ENCODE measurements at regions not wholly inside any gene's neighbourhood (a gene's known extent, or its start where the extent isn't known, plus 50 kb on each side); places are given as distances from the start of the nearest gene placed in this dataset.
"Not testable (repeated sequence)": the region's sequence is repeated elsewhere in the genome, so short reads cannot be mapped to it uniquely, and the experiment has no call there.

DNA sequence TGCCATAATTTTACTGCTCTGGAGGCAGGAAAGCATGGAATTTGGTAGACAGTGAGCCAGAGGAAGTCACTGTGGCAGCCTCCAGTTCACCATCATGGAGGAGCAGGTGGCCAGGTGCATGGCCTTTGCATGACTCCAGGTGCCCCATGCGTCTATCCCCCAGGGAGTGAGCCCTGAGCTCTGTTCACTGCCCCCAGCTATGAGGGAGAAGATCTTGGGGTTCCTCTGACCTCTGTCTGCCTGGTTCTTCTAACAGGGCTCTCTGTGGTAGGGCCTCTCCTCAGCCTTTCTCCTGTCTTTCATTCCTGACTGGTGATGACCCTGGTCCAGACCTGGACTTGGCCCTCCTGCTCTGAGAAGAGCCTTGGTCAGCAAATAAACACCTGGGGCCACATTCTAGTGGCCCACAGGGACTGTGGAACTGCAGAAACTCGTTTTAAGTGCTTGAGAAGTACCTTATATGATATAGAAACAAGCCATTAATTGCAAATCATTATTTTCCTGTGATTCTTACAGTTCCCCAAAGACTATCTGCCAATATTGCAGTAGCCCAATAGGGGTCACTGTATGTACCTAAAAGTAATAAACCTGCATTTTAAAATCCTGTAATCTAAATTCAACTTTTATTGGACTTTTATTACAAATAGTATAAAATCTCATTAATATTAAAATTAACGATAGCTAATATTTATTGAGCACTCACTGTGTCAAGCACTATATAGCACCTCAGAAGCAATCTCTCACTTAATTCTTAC is 120.0 kb upstream of the SYT13 start:
- no peaks in the 10 kb centered on the region for H3K79me2 ChIP-seq (ENCODE audit: low read length)
- no peaks in the 10 kb centered on the region for H3K4me1 ChIP-seq (ENCODE audit: low read length)
- TF ChIP-seq, protein P1, sequence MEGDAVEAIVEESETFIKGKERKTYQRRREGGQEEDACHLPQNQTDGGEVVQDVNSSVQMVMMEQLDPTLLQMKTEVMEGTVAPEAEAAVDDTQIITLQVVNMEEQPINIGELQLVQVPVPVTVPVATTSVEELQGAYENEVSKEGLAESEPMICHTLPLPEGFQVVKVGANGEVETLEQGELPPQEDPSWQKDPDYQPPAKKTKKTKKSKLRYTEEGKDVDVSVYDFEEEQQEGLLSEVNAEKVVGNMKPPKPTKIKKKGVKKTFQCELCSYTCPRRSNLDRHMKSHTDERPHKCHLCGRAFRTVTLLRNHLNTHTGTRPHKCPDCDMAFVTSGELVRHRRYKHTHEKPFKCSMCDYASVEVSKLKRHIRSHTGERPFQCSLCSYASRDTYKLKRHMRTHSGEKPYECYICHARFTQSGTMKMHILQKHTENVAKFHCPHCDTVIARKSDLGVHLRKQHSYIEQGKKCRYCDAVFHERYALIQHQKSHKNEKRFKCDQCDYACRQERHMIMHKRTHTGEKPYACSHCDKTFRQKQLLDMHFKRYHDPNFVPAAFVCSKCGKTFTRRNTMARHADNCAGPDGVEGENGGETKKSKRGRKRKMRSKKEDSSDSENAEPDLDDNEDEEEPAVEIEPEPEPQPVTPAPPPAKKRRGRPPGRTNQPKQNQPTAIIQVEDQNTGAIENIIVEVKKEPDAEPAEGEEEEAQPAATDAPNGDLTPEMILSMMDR (IDR thresholded peaks at IDR 0.05; ENCODE audit: low read depth, low read length) = peak; percentile 49
- TF ChIP-seq EZH2phosphoT487 (IDR thresholded peaks at IDR 0.05; ENCODE audit: low read depth) = no peak
- H3K27ac ChIP-seq (ENCODE audit: low read length) = no peak overlapping the region
- H3K4me3 ChIP-seq (ENCODE audit: low read length) = no peak overlapping the region
- H3K9ac ChIP-seq (ENCODE audit: low read length) = no peak overlapping the region
- H3K36me3 ChIP-seq (replicated peaks; ENCODE audit: low read depth, low read length) = no peaks in the 10 kb centered on the region
- H2AFZ ChIP-seq (ENCODE audit: low read depth, low read length) = no peak overlapping the region
- H3K27me3 ChIP-seq (ENCODE audit: low read depth, low read length) = peaks cover 35% of the 10 kb centered on the region
- no peak overlapping the region for H3K4me2 ChIP-seq (ENCODE audit: low read length)
- H3K9me3 ChIP-seq (ENCODE audit: insufficient read depth, low read length) = no peaks in the 10 kb centered on the region
- no peaks in the 10 kb centered on the region for H4K20me1 ChIP-seq (ENCODE audit: insufficient read depth, low read length)

DNA sequence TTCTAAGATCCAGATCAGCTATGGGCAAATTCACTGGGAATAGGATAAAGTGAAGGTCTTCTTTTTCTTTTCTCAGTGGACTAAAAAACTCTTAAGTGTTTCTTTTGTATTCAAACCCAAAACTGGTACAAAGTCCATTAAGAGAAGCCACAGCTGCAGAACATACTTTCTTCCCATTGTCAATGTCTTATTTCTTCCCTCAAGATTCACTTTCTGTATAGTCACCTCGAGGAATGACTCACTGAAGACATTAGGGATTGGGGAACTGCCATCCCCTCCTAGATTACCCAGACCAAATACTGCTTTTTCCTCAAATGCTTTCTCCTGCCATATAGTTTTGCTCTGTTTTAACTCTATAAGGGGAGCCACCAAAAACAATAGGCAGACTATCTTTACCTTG is 117.4 kb upstream of the SYT13 start:
- H3K4me2 ChIP-seq (ENCODE audit: low read length); H3K9ac ChIP-seq (ENCODE audit: low read length); H3K79me2 ChIP-seq (ENCODE audit: low read length); H3K4me1 ChIP-seq (ENCODE audit: low read length); H3K27ac ChIP-seq (ENCODE audit: low read length); H3K36me3 ChIP-seq (replicated peaks; ENCODE audit: low read depth, low read length); H3K4me3 ChIP-seq (ENCODE audit: low read length); H2AFZ ChIP-seq (ENCODE audit: low read depth, low read length); H3K9me3 ChIP-seq (ENCODE audit: insufficient read depth, low read length); H4K20me1 ChIP-seq (ENCODE audit: insufficient read depth, low read length): not testable (repeated sequence)
- peaks cover 40% of the 10 kb centered on the region for H3K27me3 ChIP-seq (ENCODE audit: low read depth, low read length)

DNA sequence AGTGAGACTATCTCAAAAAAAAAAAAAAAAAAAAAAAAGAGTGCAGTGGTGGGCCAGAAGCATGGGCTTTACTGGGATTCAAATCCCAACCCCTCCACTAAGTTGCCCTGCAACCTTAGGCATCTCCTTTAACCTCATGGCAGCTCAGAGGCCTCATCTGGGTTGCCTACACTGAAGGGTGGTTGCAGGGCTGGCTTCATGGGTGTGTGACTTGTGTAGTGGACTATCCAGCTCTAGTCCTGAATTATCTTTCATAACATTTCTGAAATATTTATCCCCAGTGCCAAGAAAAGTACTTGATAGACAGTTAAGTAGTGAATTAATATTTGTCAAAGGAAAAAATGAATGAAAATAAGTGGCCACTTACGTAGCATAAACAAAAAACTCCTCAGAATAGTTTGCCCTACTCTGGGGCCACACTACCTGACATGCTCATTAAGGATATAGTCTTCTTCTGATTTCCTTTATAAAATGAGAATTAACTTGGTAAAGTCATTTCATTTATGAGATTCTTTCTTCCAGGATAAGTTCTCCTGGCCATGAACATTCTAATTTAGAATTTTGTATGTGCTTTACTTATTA is 116.0 kb upstream of the SYT13 start:
- TF ChIP-seq EZH2phosphoT487 (IDR thresholded peaks at IDR 0.05; ENCODE audit: low read depth) = no peak
- TF ChIP-seq, protein P1 (IDR thresholded peaks at IDR 0.05; ENCODE audit: low read depth, low read length) = no peak
- Histone ChIP-seq H3K9ac (ENCODE audit: low read length) (no peak overlapping the region), H3K4me2 (ENCODE audit: low read length) (no peak overlapping the region), H3K27ac (ENCODE audit: low read length) (no peak overlapping the region), H3K9me3 (ENCODE audit: insufficient read depth, low read length) (no peaks in the 10 kb centered on the region), H3K27me3 (ENCODE audit: low read depth, low read length) (peaks cover 41% of the 10 kb centered on the region), H3K36me3 (replicated peaks; ENCODE audit: low read depth, low read length) (no peaks in the 10 kb centered on the region), H2AFZ (ENCODE audit: low read depth, low read length) (no peak overlapping the region), H3K79me2 (ENCODE audit: low read length) (no peaks in the 10 kb centered on the region), H3K4me3 (ENCODE audit: low read length) (no peak overlapping the region), H3K4me1 (ENCODE audit: low read length) (no peaks in the 10 kb centered on the region), H4K20me1 (ENCODE audit: insufficient read depth, low read length) (no peaks in the 10 kb centered on the region)

DNA sequence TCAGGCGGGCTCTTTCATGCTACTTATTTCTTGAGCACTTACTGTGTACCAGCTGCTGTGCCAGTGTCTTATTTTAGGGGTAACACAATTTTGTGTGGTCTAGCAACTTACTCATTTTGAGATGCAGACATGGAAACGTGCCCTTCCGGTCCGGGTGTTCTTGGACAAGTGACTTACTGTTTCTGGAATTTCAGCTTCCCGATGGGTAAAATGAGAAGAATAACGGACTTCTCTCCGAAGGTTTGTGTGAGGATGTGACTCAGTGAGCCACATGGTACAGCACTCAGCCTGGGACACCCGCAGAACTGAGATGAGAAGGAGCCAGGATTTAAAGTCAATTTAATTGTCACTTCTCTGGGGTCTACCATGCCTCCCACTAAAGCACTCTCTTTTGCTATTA is 114.5 kb upstream of the SYT13 start:
- Histone ChIP-seq H3K9ac (ENCODE audit: low read length) (no peak overlapping the region), H3K79me2 (ENCODE audit: low read length) (no peaks in the 10 kb centered on the region), H3K4me3 (ENCODE audit: low read length) (no peak overlapping the region), H2AFZ (ENCODE audit: low read depth, low read length) (no peak overlapping the region), H3K4me2 (ENCODE audit: low read length) (no peak overlapping the region), H3K4me1 (ENCODE audit: low read length) (no peaks in the 10 kb centered on the region), H3K36me3 (replicated peaks; ENCODE audit: low read depth, low read length) (no peaks in the 10 kb centered on the region), H3K9me3 (ENCODE audit: insufficient read depth, low read length) (no peaks in the 10 kb centered on the region), H4K20me1 (ENCODE audit: insufficient read depth, low read length) (no peaks in the 10 kb centered on the region), H3K27me3 (ENCODE audit: low read depth, low read length) (peaks cover 44% of the 10 kb centered on the region), H3K27ac (ENCODE audit: low read length) (no peak overlapping the region)
- TF ChIP-seq, protein P1 (IDR thresholded peaks at IDR 0.05; ENCODE audit: low read depth, low read length) = no peak
- TF ChIP-seq EZH2phosphoT487 (IDR thresholded peaks at IDR 0.05; ENCODE audit: low read depth) = no peak

Data from OCI-LY3 (cell line).